ENCODE measurements at regions not wholly inside any gene's neighbourhood (a gene's known extent, or its start where the extent isn't known, plus 50 kb on each side); places are given as distances from the start of the nearest gene placed in this dataset.

GRCh38 chr10:7029672-7030071 lies 381.2 kb downstream of the SFMBT2 start:
- TF ChIP-seq CTCF (conservative IDR thresholded peaks at IDR 0.05; ENCODE audit: low read depth, low read length), result no peak
- no peak for DNase-seq (ENCODE audit: low read depth)

GRCh38 chr10:7028809-7029166 lies 382.0 kb downstream of the SFMBT2 start:
- no peak for DNase-seq (ENCODE audit: low read depth)
- no peak for TF ChIP-seq CTCF (conservative IDR thresholded peaks at IDR 0.05; ENCODE audit: low read depth, low read length)
- no peak overlapping the region for H3K4me3 ChIP-seq (ENCODE audit: low read depth, low read length)

More at GRCh38 chr10:7029672-7030071, 381.2 kb downstream of the SFMBT2 start:
- H3K4me3 ChIP-seq (ENCODE audit: low read depth, low read length), result no peak overlapping the region

GRCh38 chr10:7027913-7028808 lies 382.7 kb downstream of the SFMBT2 start:
- no peak for DNase-seq (ENCODE audit: low read depth)
- no peak for TF ChIP-seq CTCF (conservative IDR thresholded peaks at IDR 0.05; ENCODE audit: low read depth, low read length)
- H3K4me3 ChIP-seq (ENCODE audit: low read depth, low read length), result no peak overlapping the region

GRCh38 chr10:7027237-7027912 lies 383.5 kb downstream of the SFMBT2 start:
- no peak for DNase-seq (ENCODE audit: low read depth)
- H3K4me3 ChIP-seq (ENCODE audit: low read depth, low read length), result no peak overlapping the region
- no peak for TF ChIP-seq CTCF (conservative IDR thresholded peaks at IDR 0.05; ENCODE audit: low read depth, low read length)

GRCh38 chr10:7026818-7027217 lies 384.0 kb downstream of the SFMBT2 start:
- no peak for DNase-seq (ENCODE audit: low read depth)
- TF ChIP-seq CTCF (conservative IDR thresholded peaks at IDR 0.05; ENCODE audit: low read depth, low read length), result no peak
- H3K4me3 ChIP-seq (ENCODE audit: low read depth, low read length), result no peak overlapping the region

DNA sequence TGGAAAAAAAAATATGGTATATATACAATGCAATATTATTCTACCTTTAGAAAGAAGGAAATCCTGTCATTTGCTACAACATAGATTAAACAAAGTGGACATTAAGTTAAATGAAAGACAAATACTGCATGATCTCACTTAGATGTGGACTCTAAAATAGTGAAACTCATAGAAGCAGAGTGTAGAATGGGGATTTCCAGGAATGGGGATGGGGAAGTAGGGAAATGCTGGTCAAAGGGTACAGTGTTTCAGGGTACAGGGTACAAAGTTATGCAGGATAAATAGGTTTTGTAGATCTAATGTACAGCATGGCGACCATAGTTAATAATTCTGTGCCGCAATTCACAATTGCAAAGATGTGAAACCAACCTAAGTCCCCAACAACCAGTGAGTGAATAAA lies 385.5 kb downstream of the SFMBT2 start:
- no peak for DNase-seq (ENCODE audit: low read depth)
- H3K4me3 ChIP-seq (ENCODE audit: low read depth, low read length), result no peak overlapping the region
- TF ChIP-seq CTCF (conservative IDR thresholded peaks at IDR 0.05; ENCODE audit: low read depth, low read length), result no peak
